ENCODE measurements at regions not wholly inside any gene's neighbourhood (a gene's known extent, or its start where the extent isn't known, plus 50 kb on each side); places are given as distances from the start of the nearest gene placed in this dataset.

DNA sequence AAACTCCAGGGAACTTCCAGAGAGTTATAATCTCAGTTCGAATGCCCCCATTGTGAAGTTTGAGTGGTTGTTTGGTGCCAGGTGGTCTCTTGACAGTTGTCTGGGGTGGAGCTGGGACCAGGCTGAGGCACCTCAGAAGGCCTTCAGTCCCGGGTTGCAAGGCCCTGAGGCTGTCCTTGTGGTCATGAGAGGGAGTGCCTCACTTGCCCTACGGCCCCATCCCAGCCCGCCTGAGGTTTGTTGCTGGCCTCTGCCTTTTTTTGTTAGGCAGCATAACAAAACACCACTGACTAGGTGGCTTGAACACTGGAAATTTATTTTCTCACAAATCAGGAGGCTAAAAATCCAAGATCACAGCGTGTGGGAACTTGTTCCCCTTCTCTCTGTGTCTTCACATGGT lies 73.0 kb upstream of the PAPPA start (continued):
- TF ChIP-seq CTCF (CRISPR knock-in tag; IDR thresholded peaks at IDR 0.05): no peak
- TF ChIP-seq ELK4 (CRISPR knock-in tag; IDR thresholded peaks at IDR 0.05; ENCODE audit: borderline replicate concordance): no peak

GRCh38 chr9:116081435-116082115 lies 72.0 kb upstream of the PAPPA start:
- Histone ChIP-seq H3K36me3 (replicated peaks in 1 of 2; ENCODE audit: control insufficient read depth in 1 of 2, insufficient read depth in 2 of 2, low read length in 2 of 2) (no peaks in the 10 kb centered on the region), H3K4me3 (replicated peaks in 1 of 3; ENCODE audit: insufficient read depth in 1 of 3, low read depth in 2 of 3, low read length in 3 of 3) (no peak overlapping the region), H3K27me3 (ENCODE audit: control insufficient read depth in 1 of 2, insufficient read depth in 2 of 2, low read length in 2 of 2) (0 out of 5 replicates have a peak, but pooled peaks cover 0 to 3% of the 10 kb centered on the region in 2 experiments), H3K79me2 (ENCODE audit: insufficient read depth, low read length) (no peaks in the 10 kb centered on the region), H3K4me2 (ENCODE audit: low read depth, low read length) (no peak overlapping the region), H4K20me1 (ENCODE audit: insufficient read depth, low read length) (no peaks in the 10 kb centered on the region), H2AFZ (ENCODE audit: low read length) (no peak overlapping the region), H3K27ac (ENCODE audit: extremely low read length, insufficient read depth, low read length) (no peak overlapping the region), H3K9me3 (ENCODE audit: low read length) (no peaks in the 10 kb centered on the region), H3K9ac (ENCODE audit: insufficient read depth, low read depth, low read length) (no peak overlapping the region), H3K4me1 (ENCODE audit: insufficient read depth, low read length) (no peaks in the 10 kb centered on the region)
- ChIA-PET POLR2A (no interaction called here), CTCF (ENCODE audit: low intra/inter-chr PET ratio, low total read pairs) (no interaction called here)
- DNase-seq (ENCODE audit: low spot score) (no peak), ATAC-seq (no peak), FAIRE-seq (no peak)
- TF ChIP-seq ZNF235 (CRISPR knock-in tag; IDR thresholded peaks at IDR 0.05; ENCODE audit: borderline replicate concordance) (no peak), NFRKB (IDR thresholded peaks at IDR 0.05) (no peak), SMAD1 (CRISPR knock-in tag; IDR thresholded peaks at IDR 0.05; ENCODE audit: borderline replicate concordance, low read depth) (no peak), SP4 (CRISPR knock-in tag; IDR thresholded peaks at IDR 0.05) (no peak), ZBTB2 (CRISPR knock-in tag; IDR thresholded peaks at IDR 0.05; ENCODE audit: low read depth) (no peak), MLLT10 (CRISPR knock-in tag; IDR thresholded peaks at IDR 0.05) (no peak), SALL2 (CRISPR knock-in tag; IDR thresholded peaks at IDR 0.05) (no peak), ZNF713 (CRISPR knock-in tag; IDR thresholded peaks at IDR 0.05) (no peak), DZIP1 (CRISPR knock-in tag; IDR thresholded peaks at IDR 0.05) (no peak), BHLHE40 (IDR thresholded peaks at IDR 0.05; ENCODE audit: low read length) (no peak), ZC3H13 (CRISPR knock-in tag; IDR thresholded peaks at IDR 0.05) (no peak)
- TF ChIP-seq, protein P1, sequence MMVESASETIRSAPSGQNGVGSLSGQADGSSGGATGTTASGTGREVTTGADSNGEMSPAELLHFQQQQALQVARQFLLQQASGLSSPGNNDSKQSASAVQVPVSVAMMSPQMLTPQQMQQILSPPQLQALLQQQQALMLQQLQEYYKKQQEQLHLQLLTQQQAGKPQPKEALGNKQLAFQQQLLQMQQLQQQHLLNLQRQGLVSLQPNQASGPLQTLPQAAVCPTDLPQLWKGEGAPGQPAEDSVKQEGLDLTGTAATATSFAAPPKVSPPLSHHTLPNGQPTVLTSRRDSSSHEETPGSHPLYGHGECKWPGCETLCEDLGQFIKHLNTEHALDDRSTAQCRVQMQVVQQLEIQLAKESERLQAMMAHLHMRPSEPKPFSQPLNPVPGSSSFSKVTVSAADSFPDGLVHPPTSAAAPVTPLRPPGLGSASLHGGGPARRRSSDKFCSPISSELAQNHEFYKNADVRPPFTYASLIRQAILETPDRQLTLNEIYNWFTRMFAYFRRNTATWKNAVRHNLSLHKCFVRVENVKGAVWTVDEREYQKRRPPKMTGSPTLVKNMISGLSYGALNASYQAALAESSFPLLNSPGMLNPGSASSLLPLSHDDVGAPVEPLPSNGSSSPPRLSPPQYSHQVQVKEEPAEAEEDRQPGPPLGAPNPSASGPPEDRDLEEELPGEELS (CRISPR knock-in tag; IDR thresholded peaks at IDR 0.05): no peak
- intact Hi-C loops (cut with micrococcal nuclease; ENCODE audit: unreplicated experiment) (no loop called here), in situ Hi-C loops (cut with HindIII; ENCODE audit: extremely low pct_ligation_motif_present, low pct_unique_long_range_greater_than_20kb) (no loop called here)
- WGBS (ENCODE audit: low lambda C conversion rate): 3% methylated on average over 2 of the region's 2 CpGs
- BruUV-seq (replicated peaks): no TSS peak
